Tibial artery (tissue), 4 donors: ENCODE measurements at regions not wholly inside any gene's neighbourhood (a gene's known extent, or its start where the extent isn't known, plus 50 kb on each side); places are given as distances from the start of the nearest gene placed in this dataset.

Source experiments
- DNase-seq, 2 donors: peaks; one replicate each; pipeline ENCODE4 v3.0.0-alpha.2; 2019
- H3K27ac ChIP-seq, 2 donors: fragments of 200-600 bp; sonication (generic) in 1 of 2; 1 replicate in 1 of 2; 2 replicates in 1 of 2; pipeline ENCODE4 v1.5.1; 2018 to 2019; ENCODE audit warnings: mild to moderate bottlenecking in 1 of 2
- H3K27me3 ChIP-seq, 2 donors: fragments of 200-600 bp; sonication (generic) in 1 of 2; one replicate each; pipeline versions ENCODE4 v1.5.1 to v1.6.0; 2016 to 2019
- H3K36me3 ChIP-seq, 3 donors: fragments of 200-600 bp; sonication (generic) in 2 of 3; one replicate each; pipeline ENCODE4 v1.5.1; 2016 to 2019; ENCODE audit warnings: mild to moderate bottlenecking in 2 of 3
- H3K4me1 ChIP-seq, 4 donors: fragments of 200-600 bp; sonication (generic) in 2 of 4; 1 replicate in 3 of 4; 2 replicates in 1 of 4; pipeline ENCODE4 v1.5.1; 2016 to 2019
- H3K4me3 ChIP-seq, 2 donors: fragments of 200-600 bp; sonication (generic) in 1 of 2; 1 replicate in 1 of 2; 2 replicates in 1 of 2; pipeline ENCODE4 v1.5.1; 2018 to 2019; ENCODE audit warnings: mild to moderate bottlenecking in 2 of 2
- H3K9me3 ChIP-seq, 3 donors: fragments of 200-600 bp; sonication (generic) in 1 of 3; one replicate each; pipeline ENCODE4 v1.5.1; 2016 to 2019
- CTCF ChIP-seq, 2 experiments: fragments of 200-600 bp in 1 of 2; fragments of 450-650 bp in 1 of 2; IDR thresholded peaks; one replicate each; pipeline ENCODE4 v1.5.1; 2017 to 2019; ENCODE audit warnings: antibody characterized with exemption in 2 of 2, mild to moderate bottlenecking in 1 of 2, moderate library complexity in 1 of 2
- intact Hi-C: fragments of 100-400 bp; cut with DNase I; formaldehyde crosslinking; loops from one replicate; pipeline ENCODE4 v1.15.0; 2023; ENCODE audit warnings: low total_unique reads

GRCh38 chr13:47396915-47397314 is 500.1 kb upstream of the HTR2A start:
- no peaks in the 10 kb centered on the region for H3K4me1 ChIP-seq
- intact Hi-C loops: no loop called here
- H3K27me3 ChIP-seq: no peaks in the 10 kb centered on the region
- H3K9me3 ChIP-seq: no peaks in the 10 kb centered on the region
- H3K27ac ChIP-seq: no peak overlapping the region
- no peak for DNase-seq
- H3K36me3 ChIP-seq: no peaks in the 10 kb centered on the region
- H3K4me3 ChIP-seq: no peak overlapping the region
- no peak for TF ChIP-seq CTCF (IDR thresholded peaks at IDR 0.05)

GRCh38 chr13:47374741-47375140 is 477.9 kb upstream of the HTR2A start:
- Histone ChIP-seq H3K4me3 (no peak overlapping the region), H3K9me3 (peaks cover 0 to 14% (median under 1%) of the 10 kb centered on the region in 3 donors), H3K4me1 (peaks cover 0 to 7% (median 0%) of the 10 kb centered on the region in 4 donors), H3K36me3 (no peaks in the 10 kb centered on the region), H3K27me3 (no peaks in the 10 kb centered on the region), H3K27ac (no peak overlapping the region)
- TF ChIP-seq CTCF (IDR thresholded peaks at IDR 0.05): no peak
- DNase-seq: no peak
- intact Hi-C loops: no loop called here

GRCh38 chr13:47372751-47373150 is 475.9 kb upstream of the HTR2A start:
- Histone ChIP-seq H3K9me3 (peaks cover 0 to 14% (median 7%) of the 10 kb centered on the region in 3 donors), H3K4me1 (peaks cover 0 to 7% (median 0%) of the 10 kb centered on the region in 4 donors), H3K4me3 (no peak overlapping the region), H3K36me3 (no peaks in the 10 kb centered on the region), H3K27me3 (no peaks in the 10 kb centered on the region), H3K27ac (no peak overlapping the region)
- DNase-seq: no peak
- intact Hi-C loops: no loop called here
- no peak for TF ChIP-seq CTCF (IDR thresholded peaks at IDR 0.05)

- DNase-seq: no peak
- Histone ChIP-seq H3K4me3 (no peak overlapping the region), H3K9me3 (peaks cover 0 to 6% (median 5%) of the 10 kb centered on the region in 3 donors), H3K4me1 (no peaks in the 10 kb centered on the region), H3K27ac (no peak overlapping the region), H3K36me3 (no peaks in the 10 kb centered on the region), H3K27me3 (no peaks in the 10 kb centered on the region)
- intact Hi-C loops: no loop called here
- no peak for TF ChIP-seq CTCF (IDR thresholded peaks at IDR 0.05)
Observed at GRCh38 chr13:47351798-47352197, 454.9 kb upstream of the HTR2A start.

- Histone ChIP-seq H3K4me3 (no peak overlapping the region), H3K9me3 (peaks cover 0 to 4% (median 4%) of the 10 kb centered on the region in 3 donors), H3K4me1 (no peaks in the 10 kb centered on the region), H3K27me3 (no peaks in the 10 kb centered on the region), H3K27ac (no peak overlapping the region), H3K36me3 (no peaks in the 10 kb centered on the region)
- no peak for DNase-seq
- intact Hi-C loops: no loop called here
- no peak for TF ChIP-seq CTCF (IDR thresholded peaks at IDR 0.05)
Observed at GRCh38 chr13:47350334-47351124, 453.7 kb upstream of the HTR2A start.
